AG09319 (cell line): ENCODE measurements at regions not wholly inside any gene's neighbourhood (a gene's known extent, or its start where the extent isn't known, plus 50 kb on each side); places are given as distances from the start of the nearest gene placed in this dataset.

Experiments used
- DNase-seq: peaks from one replicate; pipeline ENCODE4 v3.0.0-alpha.2; 2010; ENCODE audit warnings: low read depth; ENCODE audit errors: extremely low read depth
- TF ChIP-seq, protein P1 (sequence below): IDR thresholded peaks from 2 replicates; pipeline ENCODE4 v1.5.1; 2011; ENCODE audit warnings: low read depth, mild to moderate bottlenecking, inconsistent platforms, low read length, moderate library complexity

GRCh38 chr10:124283949-124284250, 134.8 kb downstream of the OAT start:
- TF ChIP-seq, protein P1, sequence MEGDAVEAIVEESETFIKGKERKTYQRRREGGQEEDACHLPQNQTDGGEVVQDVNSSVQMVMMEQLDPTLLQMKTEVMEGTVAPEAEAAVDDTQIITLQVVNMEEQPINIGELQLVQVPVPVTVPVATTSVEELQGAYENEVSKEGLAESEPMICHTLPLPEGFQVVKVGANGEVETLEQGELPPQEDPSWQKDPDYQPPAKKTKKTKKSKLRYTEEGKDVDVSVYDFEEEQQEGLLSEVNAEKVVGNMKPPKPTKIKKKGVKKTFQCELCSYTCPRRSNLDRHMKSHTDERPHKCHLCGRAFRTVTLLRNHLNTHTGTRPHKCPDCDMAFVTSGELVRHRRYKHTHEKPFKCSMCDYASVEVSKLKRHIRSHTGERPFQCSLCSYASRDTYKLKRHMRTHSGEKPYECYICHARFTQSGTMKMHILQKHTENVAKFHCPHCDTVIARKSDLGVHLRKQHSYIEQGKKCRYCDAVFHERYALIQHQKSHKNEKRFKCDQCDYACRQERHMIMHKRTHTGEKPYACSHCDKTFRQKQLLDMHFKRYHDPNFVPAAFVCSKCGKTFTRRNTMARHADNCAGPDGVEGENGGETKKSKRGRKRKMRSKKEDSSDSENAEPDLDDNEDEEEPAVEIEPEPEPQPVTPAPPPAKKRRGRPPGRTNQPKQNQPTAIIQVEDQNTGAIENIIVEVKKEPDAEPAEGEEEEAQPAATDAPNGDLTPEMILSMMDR: no peak
- no peak for DNase-seq

DNA sequence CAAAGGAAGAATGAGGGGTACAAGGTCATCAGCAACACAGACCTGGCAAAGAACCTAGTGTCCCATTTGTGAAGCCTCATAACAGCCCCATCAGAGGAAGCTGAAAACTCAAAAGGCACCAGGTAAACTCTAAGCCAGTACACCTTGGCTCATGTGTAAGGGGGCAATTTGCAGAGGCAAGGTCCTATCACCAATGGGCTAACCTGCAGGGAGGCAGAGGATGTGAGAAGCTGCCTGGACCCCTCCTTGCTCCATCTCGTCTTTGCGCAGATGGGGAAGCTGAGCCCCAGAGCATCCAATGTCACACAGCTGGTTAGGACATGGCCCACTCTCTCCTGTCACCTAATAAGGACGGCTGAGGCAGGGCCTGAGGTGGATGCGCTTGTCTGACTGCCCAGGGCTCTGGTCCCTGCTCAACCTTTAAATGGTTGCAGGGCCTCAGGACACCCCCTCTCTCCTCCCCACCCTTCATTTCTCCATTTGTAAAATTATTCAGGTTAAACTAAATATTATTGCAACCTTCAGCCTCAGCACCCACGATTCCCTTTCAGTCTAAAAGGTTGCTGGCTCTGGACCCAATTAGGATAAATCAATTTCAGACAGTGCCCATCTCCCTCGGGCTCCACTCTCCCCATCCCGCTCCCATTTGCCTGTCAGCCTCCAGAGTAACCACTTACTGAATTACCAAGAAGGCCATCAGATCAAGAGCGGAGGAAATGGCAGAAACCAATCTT, 135.3 kb downstream of the OAT start:
- TF ChIP-seq, protein P1: no peak
- no peak for DNase-seq

DNA sequence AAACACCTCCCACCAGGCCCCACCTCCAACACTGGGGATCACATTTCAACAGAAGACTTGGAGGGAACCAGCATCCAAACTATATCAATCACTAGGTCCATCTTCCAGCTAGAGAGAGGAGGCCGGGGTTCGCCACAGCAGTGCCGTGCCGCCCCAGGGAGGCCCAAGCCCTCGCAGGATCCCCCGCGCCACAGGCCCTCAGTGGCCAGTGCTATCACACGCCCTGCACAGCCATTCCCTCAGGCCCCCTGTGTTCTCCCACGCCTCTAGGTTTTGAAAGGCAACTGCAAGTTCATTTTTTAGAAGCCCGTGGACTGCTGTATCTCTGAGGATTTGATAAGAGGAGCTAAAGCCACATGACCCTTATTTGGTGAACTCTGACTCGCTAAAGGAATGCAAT, 136.4 kb downstream of the OAT start:
- no peak for DNase-seq
- TF ChIP-seq, protein P1: no peak

- TF ChIP-seq, protein P1: no peak
- no peak for DNase-seq
These were observed 137.1 kb downstream of the OAT start for GRCh38 chr10:124281666-124282065.

GRCh38 chr10:124280916-124281315, 137.8 kb downstream of the OAT start:
- no peak for DNase-seq
- TF ChIP-seq, protein P1: no peak

DNA sequence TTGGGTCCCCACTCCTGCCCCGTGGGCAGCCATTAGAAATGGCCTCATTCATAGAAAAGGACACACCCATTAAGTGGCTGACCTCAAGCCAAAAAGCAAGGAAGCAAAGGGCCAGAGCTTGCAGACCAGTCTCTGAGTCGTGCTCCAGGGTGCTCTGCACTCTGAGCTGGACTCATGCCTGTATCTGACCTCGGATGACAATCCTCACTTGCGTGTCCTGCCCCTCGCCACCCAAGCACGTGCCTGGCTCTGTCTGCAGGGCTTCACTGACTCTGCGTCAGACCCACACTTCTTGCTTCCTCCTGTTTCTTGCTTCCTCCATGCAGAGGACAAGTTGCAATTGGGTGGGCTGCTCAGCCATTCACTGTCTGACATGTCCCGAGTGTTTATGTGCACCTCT, 138.8 kb downstream of the OAT start:
- TF ChIP-seq, protein P1: no peak
- DNase-seq: no peak

- TF ChIP-seq, protein P1: no peak
- no peak for DNase-seq
These were observed 139.4 kb downstream of the OAT start for GRCh38 chr10:124279298-124279697.
